ENCODE measurements at regions not wholly inside any gene's neighbourhood (a gene's known extent, or its start where the extent isn't known, plus 50 kb on each side); places are given as distances from the start of the nearest gene placed in this dataset.

DNA sequence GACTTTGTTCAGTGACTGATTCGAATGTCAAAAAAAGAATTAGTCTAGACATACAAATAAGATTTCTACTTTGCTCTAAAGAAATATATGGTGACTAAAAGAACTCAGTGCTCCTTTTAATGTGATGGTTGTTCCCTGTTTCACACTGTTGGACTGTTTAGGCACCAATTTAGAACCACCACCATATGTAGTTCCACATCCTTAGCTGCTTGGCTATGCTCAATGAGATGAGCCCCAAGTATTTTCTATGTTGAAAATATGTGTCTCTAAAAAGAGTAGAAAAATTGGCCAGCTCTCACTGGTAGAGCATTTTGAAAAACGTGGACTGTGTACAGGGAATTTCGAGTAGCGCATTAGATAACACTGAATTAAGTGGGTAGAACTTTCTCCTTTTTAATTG lies 167.3 kb downstream of the GOLIM4 start:
- Histone ChIP-seq H3K9ac (ENCODE audit: low read length) (no peak overlapping the region), H3K79me2 (ENCODE audit: insufficient read depth, low read length) (no peaks in the 10 kb centered on the region), H3K4me2 (ENCODE audit: low read length) (no peak overlapping the region), H3K36me3 (ENCODE audit: insufficient read depth, low read length) (no peaks in the 10 kb centered on the region), H4K20me1 (ENCODE audit: insufficient read depth, low read length) (no peaks in the 10 kb centered on the region), H3K27me3 (ENCODE audit: insufficient read depth, low read length) (no peaks in the 10 kb centered on the region), H3K27ac (ENCODE audit: low read depth, low read length, poor library complexity, severe bottlenecking) (no peak overlapping the region), H2AFZ (ENCODE audit: low read length) (no peak overlapping the region), H3K9me3 (ENCODE audit: low read length) (no peaks in the 10 kb centered on the region), H3K9me2 (ENCODE audit: low read depth, low read length) (no peaks in the 10 kb centered on the region), H3F3A (ENCODE audit: insufficient read depth, low read length) (no peaks in the 10 kb centered on the region), H3K4me3 (ENCODE audit: low read depth, low read length, poor library complexity, severe bottlenecking) (no peak overlapping the region), H3K4me1 (ENCODE audit: insufficient read depth, low read length, severe bottlenecking) (no peaks in the 10 kb centered on the region)
- TF ChIP-seq EZH2 (IDR thresholded peaks at IDR 0.05; ENCODE audit: borderline replicate concordance, low read length), result no peak
- TF ChIP-seq, protein P1, sequence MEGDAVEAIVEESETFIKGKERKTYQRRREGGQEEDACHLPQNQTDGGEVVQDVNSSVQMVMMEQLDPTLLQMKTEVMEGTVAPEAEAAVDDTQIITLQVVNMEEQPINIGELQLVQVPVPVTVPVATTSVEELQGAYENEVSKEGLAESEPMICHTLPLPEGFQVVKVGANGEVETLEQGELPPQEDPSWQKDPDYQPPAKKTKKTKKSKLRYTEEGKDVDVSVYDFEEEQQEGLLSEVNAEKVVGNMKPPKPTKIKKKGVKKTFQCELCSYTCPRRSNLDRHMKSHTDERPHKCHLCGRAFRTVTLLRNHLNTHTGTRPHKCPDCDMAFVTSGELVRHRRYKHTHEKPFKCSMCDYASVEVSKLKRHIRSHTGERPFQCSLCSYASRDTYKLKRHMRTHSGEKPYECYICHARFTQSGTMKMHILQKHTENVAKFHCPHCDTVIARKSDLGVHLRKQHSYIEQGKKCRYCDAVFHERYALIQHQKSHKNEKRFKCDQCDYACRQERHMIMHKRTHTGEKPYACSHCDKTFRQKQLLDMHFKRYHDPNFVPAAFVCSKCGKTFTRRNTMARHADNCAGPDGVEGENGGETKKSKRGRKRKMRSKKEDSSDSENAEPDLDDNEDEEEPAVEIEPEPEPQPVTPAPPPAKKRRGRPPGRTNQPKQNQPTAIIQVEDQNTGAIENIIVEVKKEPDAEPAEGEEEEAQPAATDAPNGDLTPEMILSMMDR (IDR thresholded peaks at IDR 0.05; ENCODE audit: low read length), result no peak

DNA sequence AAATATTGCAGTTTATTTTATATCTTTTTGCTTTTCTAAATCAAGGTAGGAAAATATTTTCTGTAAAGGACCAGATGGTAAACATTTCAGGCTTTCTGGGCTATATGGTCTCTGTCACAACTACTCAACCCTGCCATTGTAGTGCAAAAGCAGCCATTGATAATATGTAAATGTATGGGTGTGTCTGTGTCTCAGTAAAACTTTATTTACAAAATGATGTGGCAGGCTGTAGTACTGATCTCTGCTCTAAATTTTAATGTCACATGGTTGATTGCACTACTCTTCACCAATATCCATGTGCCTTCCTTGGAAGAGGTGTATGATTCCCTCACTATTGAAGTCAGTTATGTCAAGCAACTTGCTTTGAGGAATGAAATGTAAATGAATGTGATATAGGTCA lies 175.0 kb downstream of the GOLIM4 start:
- H3F3A ChIP-seq (ENCODE audit: insufficient read depth, low read length), result no peaks in the 10 kb centered on the region
- no peak overlapping the region for H3K4me3 ChIP-seq (ENCODE audit: low read depth, low read length, poor library complexity, severe bottlenecking)
- no peaks in the 10 kb centered on the region for H3K36me3 ChIP-seq (ENCODE audit: insufficient read depth, low read length)
- TF ChIP-seq EZH2 (IDR thresholded peaks at IDR 0.05; ENCODE audit: borderline replicate concordance, low read length), result no peak
- TF ChIP-seq, protein P1 (IDR thresholded peaks at IDR 0.05; ENCODE audit: low read length), result no peak
- H3K4me1 ChIP-seq (ENCODE audit: insufficient read depth, low read length, severe bottlenecking), result no peaks in the 10 kb centered on the region
- no peaks in the 10 kb centered on the region for H3K9me3 ChIP-seq (ENCODE audit: low read length)
- H3K79me2 ChIP-seq (ENCODE audit: insufficient read depth, low read length), result no peaks in the 10 kb centered on the region
- no peak overlapping the region for H3K4me2 ChIP-seq (ENCODE audit: low read length)
- H3K27me3 ChIP-seq (ENCODE audit: insufficient read depth, low read length), result no peaks in the 10 kb centered on the region
- H4K20me1 ChIP-seq (ENCODE audit: insufficient read depth, low read length), result no peaks in the 10 kb centered on the region
- no peak overlapping the region for H2AFZ ChIP-seq (ENCODE audit: low read length)
- no peaks in the 10 kb centered on the region for H3K9me2 ChIP-seq (ENCODE audit: low read depth, low read length)
- no peak overlapping the region for H3K27ac ChIP-seq (ENCODE audit: low read depth, low read length, poor library complexity, severe bottlenecking)
- H3K9ac ChIP-seq (ENCODE audit: low read length), result no peak overlapping the region

DNA sequence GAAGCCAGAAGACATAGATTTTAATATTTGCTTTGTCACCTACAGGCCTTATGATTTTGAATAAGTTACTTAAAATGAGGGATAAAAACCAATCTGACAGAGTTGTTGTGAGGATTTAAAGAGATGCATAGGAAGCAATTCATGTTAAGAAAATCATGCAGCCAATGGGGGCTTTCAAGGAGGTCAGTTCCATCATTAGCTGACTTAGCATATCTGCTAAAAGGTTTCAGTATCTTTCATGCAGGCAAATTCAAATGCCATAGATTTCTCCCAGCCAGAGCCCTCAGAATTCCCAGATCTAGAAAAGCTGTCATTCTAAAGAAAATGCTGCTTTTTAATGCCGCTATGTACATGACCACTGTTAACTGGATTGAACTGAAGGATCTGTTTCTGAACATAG lies 176.1 kb downstream of the GOLIM4 start:
- Histone ChIP-seq H3K4me3 (ENCODE audit: low read depth, low read length, poor library complexity, severe bottlenecking) (no peak overlapping the region), H3K9me3 (ENCODE audit: low read length) (no peaks in the 10 kb centered on the region), H3K27me3 (ENCODE audit: insufficient read depth, low read length) (no peaks in the 10 kb centered on the region), H3K36me3 (ENCODE audit: insufficient read depth, low read length) (no peaks in the 10 kb centered on the region), H3K27ac (ENCODE audit: low read depth, low read length, poor library complexity, severe bottlenecking) (no peak overlapping the region), H2AFZ (ENCODE audit: low read length) (no peak overlapping the region), H3K9me2 (ENCODE audit: low read depth, low read length) (no peaks in the 10 kb centered on the region), H3K4me1 (ENCODE audit: insufficient read depth, low read length, severe bottlenecking) (no peaks in the 10 kb centered on the region), H3K4me2 (ENCODE audit: low read length) (no peak overlapping the region), H3F3A (ENCODE audit: insufficient read depth, low read length) (no peaks in the 10 kb centered on the region), H3K79me2 (ENCODE audit: insufficient read depth, low read length) (no peaks in the 10 kb centered on the region), H3K9ac (ENCODE audit: low read length) (no peak overlapping the region), H4K20me1 (ENCODE audit: insufficient read depth, low read length) (no peaks in the 10 kb centered on the region)
- no peak for TF ChIP-seq EZH2 (IDR thresholded peaks at IDR 0.05; ENCODE audit: borderline replicate concordance, low read length)
- TF ChIP-seq, protein P1 (IDR thresholded peaks at IDR 0.05; ENCODE audit: low read length), result no peak

All from OCI-LY1 (cell line).